ENCODE measurements at regions not wholly inside any gene's neighbourhood (a gene's known extent, or its start where the extent isn't known, plus 50 kb on each side); places are given as distances from the start of the nearest gene placed in this dataset.

GRCh38 chr20:52441710-52442109, 250.1 kb upstream of the ZFP64 start:
- no peak for DNase-seq (ENCODE audit: low read depth)
- H3K4me3 ChIP-seq (ENCODE audit: low read depth, low read length), result no peak overlapping the region
- TF ChIP-seq CTCF (IDR thresholded peaks at IDR 0.05; ENCODE audit: low read depth, low read length, missing control alignments), result no peak
- in situ Hi-C loops (cut with HindIII; ENCODE audit: low sequenced_read_pairs), result no loop called here

GRCh38 chr20:52439375-52439774, 247.8 kb upstream of the ZFP64 start:
- DNase-seq (ENCODE audit: low read depth), result no peak
- in situ Hi-C loops (cut with HindIII; ENCODE audit: low sequenced_read_pairs), result no loop called here
- H3K4me3 ChIP-seq (ENCODE audit: low read depth, low read length), result no peak overlapping the region
- no peak for TF ChIP-seq CTCF (IDR thresholded peaks at IDR 0.05; ENCODE audit: low read depth, low read length, missing control alignments)

GRCh38 chr20:52438326-52438963, 246.9 kb upstream of the ZFP64 start:
- H3K4me3 ChIP-seq (ENCODE audit: low read depth, low read length), result no peak overlapping the region
- in situ Hi-C loops (cut with HindIII; ENCODE audit: low sequenced_read_pairs), result no loop called here
- no peak for DNase-seq (ENCODE audit: low read depth)
- TF ChIP-seq CTCF (IDR thresholded peaks at IDR 0.05; ENCODE audit: low read depth, low read length, missing control alignments), result no peak

- DNase-seq (ENCODE audit: low read depth), result no peak
- in situ Hi-C loops (cut with HindIII; ENCODE audit: low sequenced_read_pairs), result no loop called here
Observed at GRCh38 chr20:52434453-52434852, 242.9 kb upstream of the ZFP64 start.

GRCh38 chr20:52434041-52434425, 242.5 kb upstream of the ZFP64 start:
- in situ Hi-C loops (cut with HindIII; ENCODE audit: low sequenced_read_pairs), result no loop called here
- TF ChIP-seq CTCF (IDR thresholded peaks at IDR 0.05; ENCODE audit: low read depth, low read length, missing control alignments), result no peak
- no peak overlapping the region for H3K4me3 ChIP-seq (ENCODE audit: low read depth, low read length)
- no peak for DNase-seq (ENCODE audit: low read depth)

More at GRCh38 chr20:52434453-52434852, 242.9 kb upstream of the ZFP64 start:
- no peak for TF ChIP-seq CTCF (IDR thresholded peaks at IDR 0.05; ENCODE audit: low read depth, low read length, missing control alignments)
- H3K4me3 ChIP-seq (ENCODE audit: low read depth, low read length), result no peak overlapping the region

- no peak for TF ChIP-seq CTCF (IDR thresholded peaks at IDR 0.05; ENCODE audit: low read depth, low read length, missing control alignments)
- H3K4me3 ChIP-seq (ENCODE audit: low read depth, low read length), result no peak overlapping the region
- no peak for DNase-seq (ENCODE audit: low read depth)
- in situ Hi-C loops (cut with HindIII; ENCODE audit: low sequenced_read_pairs), result no loop called here
Observed at GRCh38 chr20:52433326-52434040, 241.9 kb upstream of the ZFP64 start.
